H9 (cell line): ENCODE measurements at regions not wholly inside any gene's neighbourhood (a gene's known extent, or its start where the extent isn't known, plus 50 kb on each side); places are given as distances from the start of the nearest gene placed in this dataset.

Experiments used
- DNase-seq: peaks from one replicate; pipeline ENCODE4 v3.0.0-alpha.2; 2017
- H2AFZ ChIP-seq: one replicate; pipeline ENCODE4 v1.6.1; 2013; ENCODE audit warnings: mild to moderate bottlenecking, low read length, control low read depth, moderate library complexity
- H2AK5ac ChIP-seq: 2 replicates; pipeline ENCODE4 v1.6.1; 2013; ENCODE audit warnings: low read length, control low read depth, mixed read lengths; ENCODE audit not compliant: insufficient read length
- H2BK120ac ChIP-seq: one replicate; pipeline ENCODE4 v1.6.1; 2013; ENCODE audit warnings: low read depth, mild to moderate bottlenecking, low read length, control low read depth, inconsistent platforms; ENCODE audit not compliant: poor library complexity, severe bottlenecking
- H2BK12ac ChIP-seq: 2 replicates; pipeline ENCODE4 v1.6.1; 2013; ENCODE audit warnings: low read length, control low read depth, mixed read lengths, low read depth; ENCODE audit not compliant: insufficient read length
- H2BK15ac ChIP-seq: 2 replicates; pipeline ENCODE4 v1.6.1; 2013; ENCODE audit warnings: low read depth, low read length, control low read depth
- H2BK20ac ChIP-seq: one replicate; pipeline ENCODE4 v1.6.1; 2013; ENCODE audit warnings: low read depth, mild to moderate bottlenecking, low read length, control low read depth, inconsistent platforms; ENCODE audit not compliant: poor library complexity, severe bottlenecking
- H2BK5ac ChIP-seq: 2 replicates; pipeline ENCODE4 v1.6.1; 2013; ENCODE audit warnings: low read length, control low read depth, mixed read lengths; ENCODE audit not compliant: insufficient read length
- H3K14ac ChIP-seq: 2 replicates; pipeline ENCODE4 v1.6.1; 2013; ENCODE audit warnings: low read length, control low read depth; ENCODE audit not compliant: insufficient read depth
- H3K18ac ChIP-seq: 2 replicates; pipeline ENCODE4 v1.6.1; 2013; ENCODE audit warnings: low read depth, mild to moderate bottlenecking, mixed read lengths, low read length, control low read depth; ENCODE audit not compliant: insufficient read length
- H3K23ac ChIP-seq: 2 replicates; pipeline ENCODE4 v1.6.1; 2013; ENCODE audit warnings: low read length, control low read depth, mixed read lengths, low read depth; ENCODE audit not compliant: insufficient read length
- H3K23me2 ChIP-seq: 2 replicates; pipeline ENCODE4 v1.6.1; 2013; ENCODE audit warnings: low read depth, mild to moderate bottlenecking, mixed read lengths, low read length, control low read depth; ENCODE audit not compliant: insufficient read length, poor library complexity, severe bottlenecking
- H3K27ac ChIP-seq: 2 replicates; pipeline ENCODE4 v1.5.1; 2013; ENCODE audit warnings: low read length, control low read depth, mixed read lengths, low read depth; ENCODE audit not compliant: insufficient read length
- H3K27me3 ChIP-seq: 2 replicates; pipeline ENCODE4 v1.6.1; 2013; ENCODE audit warnings: low read length, control low read depth, inconsistent platforms; ENCODE audit not compliant: insufficient read depth
- H3K4ac ChIP-seq: 2 replicates; pipeline ENCODE4 v1.6.1; 2013; ENCODE audit warnings: low read depth, mild to moderate bottlenecking, control low read depth, inconsistent platforms, low read length, moderate library complexity
- H3K4me1 ChIP-seq: 2 replicates; pipeline ENCODE4 v1.6.1; 2013; ENCODE audit warnings: low read length, control low read depth, inconsistent platforms; ENCODE audit not compliant: insufficient read depth
- H3K4me2 ChIP-seq: 2 replicates; pipeline ENCODE4 v1.6.1; 2013; ENCODE audit warnings: low read length, control low read depth, mixed read lengths; ENCODE audit not compliant: insufficient read length, insufficient read depth
- H3K56ac ChIP-seq: 2 replicates; pipeline ENCODE4 v1.6.1; 2013; ENCODE audit warnings: low read depth, mild to moderate bottlenecking, mixed read lengths, low read length, control low read depth; ENCODE audit not compliant: insufficient read length
- H3K79me1 ChIP-seq: 2 replicates; pipeline ENCODE4 v1.6.1; 2013; ENCODE audit warnings: low read depth, mild to moderate bottlenecking, moderate library complexity, low read length, control low read depth, inconsistent platforms; ENCODE audit not compliant: insufficient read depth, poor library complexity, severe bottlenecking
- H3K79me2 ChIP-seq: 2 replicates; pipeline ENCODE4 v1.6.1; 2013; ENCODE audit warnings: low read length, control low read depth, inconsistent platforms; ENCODE audit not compliant: insufficient read depth
- H3K9ac ChIP-seq: 2 replicates; pipeline ENCODE4 v1.6.1; 2013; ENCODE audit warnings: low read length, control low read depth, mixed read lengths; ENCODE audit not compliant: insufficient read length; ENCODE audit errors: extremely low read depth
- H3K9me3 ChIP-seq: one replicate; pipeline ENCODE4 v1.6.1; 2013; ENCODE audit warnings: low read depth, low read length, inconsistent platforms; ENCODE audit not compliant: control insufficient read depth
- H3T11ph ChIP-seq: one replicate; pipeline ENCODE4 v1.6.1; 2013; ENCODE audit warnings: mild to moderate bottlenecking, low read length, control low read depth, inconsistent platforms
- H4K20me1 ChIP-seq: one replicate; pipeline ENCODE4 v1.6.1; 2013; ENCODE audit not compliant: control insufficient read depth, insufficient read length, insufficient read depth
- H4K5ac ChIP-seq: 2 replicates; pipeline ENCODE4 v1.6.1; 2013; ENCODE audit warnings: low read depth, mild to moderate bottlenecking, mixed read lengths, low read length, control low read depth; ENCODE audit not compliant: insufficient read length
- H4K8ac ChIP-seq: replicated peaks from 2 replicates; pipeline ENCODE4 v1.6.1; 2013; ENCODE audit warnings: low read length, control low read depth, mixed read lengths, low read depth; ENCODE audit not compliant: insufficient read length
- H4K91ac ChIP-seq: 2 replicates; pipeline ENCODE4 v1.6.1; 2013; ENCODE audit warnings: low read depth, mild to moderate bottlenecking, moderate library complexity, mixed read lengths, low read length, control low read depth; ENCODE audit not compliant: insufficient read length
- H3K27ac Mint-ChIP-seq, 3 experiments: 2 replicates in 2 of 3; 3 replicates in 1 of 3; pipeline ENCODE4 v1.8.0; 2020 to 2021; ENCODE audit warnings: mixed read lengths in 3 of 3, mild to moderate bottlenecking in 1 of 3, moderate library complexity in 1 of 3
- H3K27me3 Mint-ChIP-seq: 2 replicates; pipeline ENCODE4 v1.8.0; 2021; ENCODE audit warnings: low read depth, mild to moderate bottlenecking, moderate library complexity, mixed read lengths
- H3K36me3 Mint-ChIP-seq, 3 experiments: 2 replicates in 2 of 3; 3 replicates in 1 of 3; pipeline ENCODE4 v1.8.0; 2020 to 2021; ENCODE audit warnings: low read depth in 3 of 3, mixed read lengths in 3 of 3; ENCODE audit not compliant: insufficient read depth in 1 of 3
- H3K4me1 Mint-ChIP-seq, 2 experiments: 2 replicates each; pipeline ENCODE4 v1.8.0; 2020; ENCODE audit warnings: mixed read lengths in 2 of 2
- H3K4me3 Mint-ChIP-seq, 2 experiments: 2 replicates in 1 of 2; 3 replicates in 1 of 2; pipeline ENCODE4 v1.8.0; 2020 to 2021; ENCODE audit warnings: mild to moderate bottlenecking in 2 of 2, mixed read lengths in 2 of 2, moderate library complexity in 1 of 2
- H3K9me3 Mint-ChIP-seq, 2 experiments: 2 replicates in 1 of 2; 3 replicates in 1 of 2; pipeline ENCODE4 v1.8.0; 2020; ENCODE audit warnings: mild to moderate bottlenecking in 2 of 2, mixed read lengths in 2 of 2, moderate library complexity in 1 of 2
- CTCF ChIP-seq: fragments of 200-600 bp; sonication (generic); conservative IDR thresholded peaks from 3 replicates; pipeline ENCODE4 v1.8.0; 2021; ENCODE audit warnings: antibody characterized with exemption, mild to moderate bottlenecking
- WGBS: extraction: QIAGEN DNeasy Blood & Tissue Kit; methylation state at CpG from one replicate; pipeline ENCODE4 v1.1.7; 2013; ENCODE audit warnings: missing lambda C conversion rate, low lambda C conversion rate, mixed read lengths; ENCODE audit not compliant: insufficient read length; ENCODE audit errors: extremely low coverage; 5-methylcytosine and 5-hydroxymethylcytosine counted together

GRCh38 chr20:23246717-23247664, 103.6 kb upstream of the NXT1 start:
- Histone ChIP-seq H4K8ac (no peak overlapping the region), H3K27ac (no peak overlapping the region), H2BK20ac (no peak overlapping the region), H2BK15ac (no peak overlapping the region), H2BK12ac (no peak overlapping the region), H3K79me2 (no peaks in the 10 kb centered on the region), H2AK5ac (no peak overlapping the region), H3K4me1 (no peaks in the 10 kb centered on the region), H3K9ac (no peak overlapping the region), H3K27me3 (no peaks in the 10 kb centered on the region), H3T11ph (no peak overlapping the region), H3K23ac (no peak overlapping the region), H2BK120ac (no peak overlapping the region), H3K4ac (no peak overlapping the region), H3K18ac (no peak overlapping the region), H3K14ac (no peak overlapping the region), H4K20me1 (no peaks in the 10 kb centered on the region), H2BK5ac (no peak overlapping the region), H3K9me3 (no peaks in the 10 kb centered on the region), H3K4me2 (no peak overlapping the region), H3K56ac (no peak overlapping the region), H3K79me1 (no peaks in the 10 kb centered on the region), H2AFZ (no peak overlapping the region), H3K23me2 (no peaks in the 10 kb centered on the region), H4K91ac (no peak overlapping the region), H4K5ac (no peak overlapping the region)
- no peaks in the 10 kb centered on the region for H3K36me3 Mint-ChIP-seq
- TF ChIP-seq CTCF: no peak
- DNase-seq: no peak
- H3K4me3 Mint-ChIP-seq: no peak overlapping the region
- H3K4me1 Mint-ChIP-seq: peaks cover 0 to 4% of the 10 kb centered on the region in 2 experiments; a peak in 1 of 4 replicates
- H3K9me3 Mint-ChIP-seq: no peaks in the 10 kb centered on the region; a peak in 1 of 5 replicates
- H3K27me3 Mint-ChIP-seq: peaks cover 7% of the 10 kb centered on the region
- WGBS: no CpG with 5 or more reads among the region's 21 CpGs
- H3K27ac Mint-ChIP-seq: no peak overlapping the region
